MCF 10A (cell line): ENCODE measurements at regions not wholly inside any gene's neighbourhood (a gene's known extent, or its start where the extent isn't known, plus 50 kb on each side); places are given as distances from the start of the nearest gene placed in this dataset.
A peak's percentile ranks its signal among the peaks of the same experiment; 100 is the strongest.

ENCODE experiments used
- BruUV-seq: library from RNA; stranded (reverse); fragments of 400-500 nt; replicated peaks from 2 replicates; lab custom pipeline; 2021; lab: Mats Ljungman, UMichigan
- CTCF ChIA-PET: fragments of 300-600 bp; sonication (Branson Sonifier 250); formaldehyde crosslinking; extraction: SDS; loops from one replicate; lab custom pipeline; 2021; ENCODE audit warnings: antibody characterized with exemption, inconsistent platforms; lab: Yijun Ruan, JAX
- POLR2A ChIA-PET: fragments of 300-600, 350-650 bp; sonication (Branson Sonifier 250); formaldehyde crosslinking; extraction: SDS; loops from one replicate; lab custom pipeline; 2020; ENCODE audit warnings: antibody characterized with exemption, inconsistent platforms; lab: Yijun Ruan, JAX
- DNase-seq: peaks from one replicate; pipeline ENCODE4 v3.0.0-alpha.2; 2018; ENCODE audit not compliant: unreplicated experiment
- H3K27ac Mint-ChIP-seq: one replicate; pipeline ENCODE4 v1.8.0; 2022; ENCODE audit warnings: mild to moderate bottlenecking, low read depth, mixed read lengths; ENCODE audit not compliant: unreplicated experiment
- H3K27me3 Mint-ChIP-seq: one replicate; pipeline ENCODE4 v1.8.0; 2022; ENCODE audit warnings: mixed read lengths; ENCODE audit not compliant: insufficient read depth, unreplicated experiment
- H3K36me3 Mint-ChIP-seq: one replicate; pipeline ENCODE4 v1.8.0; 2022; ENCODE audit warnings: mild to moderate bottlenecking, moderate library complexity, mixed read lengths; ENCODE audit not compliant: insufficient read depth, unreplicated experiment
- H3K4me1 Mint-ChIP-seq: one replicate; pipeline ENCODE4 v1.8.0; 2022; ENCODE audit warnings: mixed read lengths; ENCODE audit not compliant: insufficient read depth, unreplicated experiment
- H3K4me3 Mint-ChIP-seq: one replicate; pipeline ENCODE4 v1.8.0; 2022; ENCODE audit warnings: mild to moderate bottlenecking, moderate library complexity, mixed read lengths; ENCODE audit not compliant: unreplicated experiment
- H3K9me3 Mint-ChIP-seq: one replicate; pipeline ENCODE4 v1.8.0; 2022; ENCODE audit warnings: mixed read lengths; ENCODE audit not compliant: unreplicated experiment
- intact Hi-C: fragments of 100-400 bp; cut with micrococcal nuclease; formaldehyde crosslinking; loops from 2 replicates; pipeline ENCODE4 v1.14.1; 2022
- TF ChIP-seq, protein P1 (sequence below): fragments of 200-600 bp; IDR thresholded peaks from one replicate; pipeline ENCODE4 v1.8.0; 2022; ENCODE audit warnings: antibody characterized with exemption, mild to moderate bottlenecking; ENCODE audit not compliant: unreplicated experiment

DNA sequence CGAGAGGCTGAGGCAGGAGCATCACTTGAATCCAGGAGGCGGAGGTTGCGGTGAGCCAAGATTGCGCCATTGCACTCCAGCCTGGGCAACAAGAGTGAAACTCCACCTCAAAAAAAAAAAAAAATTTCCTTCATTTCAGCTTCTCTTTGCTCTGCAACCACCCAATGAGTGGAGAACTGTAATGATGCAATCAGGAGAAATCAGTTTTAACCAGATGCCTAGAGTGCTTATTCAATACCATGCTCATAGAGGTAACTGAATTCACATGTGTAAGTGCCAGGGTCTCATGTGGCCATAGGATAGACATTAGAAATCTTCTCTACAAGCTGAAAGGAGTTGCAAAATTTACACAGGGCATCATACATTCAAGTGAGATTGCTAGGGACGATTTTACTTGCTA is 70.6 kb downstream of the HMHB1 start:
- CTCF ChIA-PET = interaction anchor here (0.6 to 2.5 kb wide), 5 partner anchors 12 to 186 kb away, joined by 3 to 7 read pairs (median 3); no protein-coding TSS in a partner anchor
- no peaks in the 10 kb centered on the region for H3K27me3 Mint-ChIP-seq
- no peak overlapping the region for H3K27ac Mint-ChIP-seq
- POLR2A ChIA-PET = interaction anchor here (0.7 to 1.2 kb wide), 2 partner anchors 9 to 12 kb away, joined by 3 to 5 read pairs; no protein-coding TSS in a partner anchor
- DNase-seq = no peak
- no TSS peak for BruUV-seq
- H3K9me3 Mint-ChIP-seq = no peaks in the 10 kb centered on the region
- intact Hi-C loops = no loop called here
- H3K4me3 Mint-ChIP-seq = no peak overlapping the region
- TF ChIP-seq, protein P1, sequence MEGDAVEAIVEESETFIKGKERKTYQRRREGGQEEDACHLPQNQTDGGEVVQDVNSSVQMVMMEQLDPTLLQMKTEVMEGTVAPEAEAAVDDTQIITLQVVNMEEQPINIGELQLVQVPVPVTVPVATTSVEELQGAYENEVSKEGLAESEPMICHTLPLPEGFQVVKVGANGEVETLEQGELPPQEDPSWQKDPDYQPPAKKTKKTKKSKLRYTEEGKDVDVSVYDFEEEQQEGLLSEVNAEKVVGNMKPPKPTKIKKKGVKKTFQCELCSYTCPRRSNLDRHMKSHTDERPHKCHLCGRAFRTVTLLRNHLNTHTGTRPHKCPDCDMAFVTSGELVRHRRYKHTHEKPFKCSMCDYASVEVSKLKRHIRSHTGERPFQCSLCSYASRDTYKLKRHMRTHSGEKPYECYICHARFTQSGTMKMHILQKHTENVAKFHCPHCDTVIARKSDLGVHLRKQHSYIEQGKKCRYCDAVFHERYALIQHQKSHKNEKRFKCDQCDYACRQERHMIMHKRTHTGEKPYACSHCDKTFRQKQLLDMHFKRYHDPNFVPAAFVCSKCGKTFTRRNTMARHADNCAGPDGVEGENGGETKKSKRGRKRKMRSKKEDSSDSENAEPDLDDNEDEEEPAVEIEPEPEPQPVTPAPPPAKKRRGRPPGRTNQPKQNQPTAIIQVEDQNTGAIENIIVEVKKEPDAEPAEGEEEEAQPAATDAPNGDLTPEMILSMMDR = no peak
- H3K4me1 Mint-ChIP-seq = peaks cover 16% of the 10 kb centered on the region
- no peaks in the 10 kb centered on the region for H3K36me3 Mint-ChIP-seq

DNA sequence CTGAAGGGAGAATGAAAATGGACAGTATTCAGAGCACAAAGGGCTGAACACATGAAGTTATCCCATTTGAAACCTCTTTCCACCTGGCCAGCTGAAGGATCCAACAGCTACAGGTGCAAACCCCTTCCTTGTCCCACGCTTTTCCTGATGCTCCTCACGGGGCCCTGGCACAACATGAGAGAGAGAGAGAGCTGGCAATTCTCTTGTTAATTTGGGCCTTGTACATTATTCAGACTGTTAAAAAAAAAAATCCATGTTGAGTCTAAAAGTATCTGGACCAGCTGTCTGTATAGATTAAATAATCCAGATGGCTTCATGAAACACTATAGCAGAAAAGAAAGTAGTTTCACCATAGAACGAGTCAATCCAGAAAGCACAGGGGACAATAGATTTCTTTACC is 74.1 kb downstream of the HMHB1 start:
- POLR2A ChIA-PET = interaction anchor here (0.6 to 2.9 kb wide), 5 partner anchors 10 to 33 kb away, joined by 3 to 11 read pairs (median 3); no protein-coding TSS in a partner anchor
- no TSS peak for BruUV-seq
- Mint-ChIP-seq H3K27me3 (no peaks in the 10 kb centered on the region), H3K9me3 (no peaks in the 10 kb centered on the region), H3K4me1 (peaks cover 46% of the 10 kb centered on the region), H3K4me3 (no peak overlapping the region), H3K27ac (no peak overlapping the region), H3K36me3 (no peaks in the 10 kb centered on the region)
- TF ChIP-seq, protein P1 = no peak
- intact Hi-C loops = no loop called here
- CTCF ChIA-PET = interaction anchor here (0.6 to 1.1 kb wide), 4 partner anchors 10 to 970 kb away, joined by 3 to 7 read pairs (median 4); no protein-coding TSS in a partner anchor
- no peak for DNase-seq

DNA sequence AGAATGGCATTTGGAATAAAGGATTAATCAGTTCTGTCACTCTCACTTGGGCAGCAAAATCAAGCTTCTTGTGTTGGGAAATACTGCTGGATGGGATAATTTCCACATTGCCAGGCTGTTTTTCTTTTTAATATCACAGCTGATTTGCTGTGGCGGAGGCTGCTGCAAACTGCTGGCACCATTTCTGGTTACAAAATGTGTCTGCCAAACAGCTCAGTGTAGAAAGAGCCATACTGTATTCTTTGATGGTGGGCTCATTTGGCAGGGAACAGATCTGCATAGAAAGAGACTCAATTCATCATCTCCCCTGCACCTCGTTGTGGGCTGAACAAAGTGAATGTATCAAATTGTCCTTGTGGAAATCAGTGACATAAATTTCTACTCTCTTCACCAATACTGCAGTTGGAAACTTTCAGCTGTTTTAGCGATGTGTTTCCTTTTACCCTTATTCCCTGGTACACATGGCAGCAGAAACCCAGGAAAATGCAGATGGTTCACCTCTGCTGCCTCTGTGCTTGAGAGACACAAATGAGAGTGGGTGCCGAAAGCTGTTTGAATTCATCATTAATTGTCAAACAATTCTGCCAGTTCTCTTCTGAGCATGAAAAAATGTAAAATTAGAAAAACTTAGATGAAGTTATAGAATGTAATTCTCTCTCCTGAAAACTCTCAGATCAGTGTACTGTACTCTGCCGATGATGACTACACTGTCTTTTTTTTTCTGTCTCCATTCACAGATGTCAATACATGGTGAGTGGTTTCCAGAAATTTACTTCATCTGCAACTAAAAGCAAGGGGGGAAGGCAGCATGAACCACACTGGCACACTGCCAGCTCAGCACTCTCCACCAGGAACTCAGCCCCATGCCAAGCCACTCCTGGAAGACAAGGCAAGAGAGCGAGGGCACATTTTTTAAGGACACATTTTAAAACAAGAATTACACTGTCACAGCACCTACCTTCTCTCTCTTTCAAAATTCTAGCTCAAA is 75.0 kb downstream of the HMHB1 start:
- peak overlapping the region; percentile 62 for H3K27ac Mint-ChIP-seq
- H3K4me3 Mint-ChIP-seq = peak overlapping the region; percentile 5
- POLR2A ChIA-PET = interaction anchor here (0.6 to 2.9 kb wide), 8 partner anchors 11 to 246 kb away, joined by 3 to 11 read pairs (median 3); no protein-coding TSS in a partner anchor

More for the DNA sequence above, 75.0 kb downstream of the HMHB1 start:
- CTCF ChIA-PET = interaction anchor here (0.6 to 1.3 kb wide), 7 partner anchors 9 to 81 kb away, joined by 3 to 7 read pairs (median 3); no protein-coding TSS in a partner anchor
- intact Hi-C loops = no loop called here
- Mint-ChIP-seq H3K36me3 (no peaks in the 10 kb centered on the region), H3K27me3 (no peaks in the 10 kb centered on the region), H3K4me1 (peaks cover 51% of the 10 kb centered on the region), H3K9me3 (no peaks in the 10 kb centered on the region)
- TF ChIP-seq, protein P1 = no peak
- no TSS peak for BruUV-seq
- peak; percentile 68 for DNase-seq
